ENCODE measurements at regions not wholly inside any gene's neighbourhood (a gene's known extent, or its start where the extent isn't known, plus 50 kb on each side); places are given as distances from the start of the nearest gene placed in this dataset.

DNA sequence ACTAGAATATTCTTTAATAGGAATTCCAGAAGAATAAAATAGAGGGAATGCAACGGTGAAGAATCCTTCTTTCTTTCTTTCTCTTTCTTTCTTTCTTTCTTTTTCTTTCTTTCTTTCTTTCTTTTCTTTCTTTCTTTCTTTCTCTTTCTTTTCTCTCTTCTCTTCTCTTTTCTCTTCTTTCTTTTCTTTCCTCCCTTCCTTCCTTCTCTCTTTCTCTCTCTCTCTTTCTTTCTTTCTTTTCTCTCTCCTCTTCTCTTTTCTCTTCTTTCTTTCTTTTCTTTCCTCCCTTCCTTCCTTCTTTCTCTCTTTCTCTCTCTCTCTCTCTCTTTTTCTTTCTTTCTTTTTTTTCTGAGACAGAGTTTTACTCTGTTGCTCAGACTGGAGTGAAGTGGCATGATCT lies 160.8 kb upstream of the PRICKLE1 start:
- TF ChIP-seq, protein P1, sequence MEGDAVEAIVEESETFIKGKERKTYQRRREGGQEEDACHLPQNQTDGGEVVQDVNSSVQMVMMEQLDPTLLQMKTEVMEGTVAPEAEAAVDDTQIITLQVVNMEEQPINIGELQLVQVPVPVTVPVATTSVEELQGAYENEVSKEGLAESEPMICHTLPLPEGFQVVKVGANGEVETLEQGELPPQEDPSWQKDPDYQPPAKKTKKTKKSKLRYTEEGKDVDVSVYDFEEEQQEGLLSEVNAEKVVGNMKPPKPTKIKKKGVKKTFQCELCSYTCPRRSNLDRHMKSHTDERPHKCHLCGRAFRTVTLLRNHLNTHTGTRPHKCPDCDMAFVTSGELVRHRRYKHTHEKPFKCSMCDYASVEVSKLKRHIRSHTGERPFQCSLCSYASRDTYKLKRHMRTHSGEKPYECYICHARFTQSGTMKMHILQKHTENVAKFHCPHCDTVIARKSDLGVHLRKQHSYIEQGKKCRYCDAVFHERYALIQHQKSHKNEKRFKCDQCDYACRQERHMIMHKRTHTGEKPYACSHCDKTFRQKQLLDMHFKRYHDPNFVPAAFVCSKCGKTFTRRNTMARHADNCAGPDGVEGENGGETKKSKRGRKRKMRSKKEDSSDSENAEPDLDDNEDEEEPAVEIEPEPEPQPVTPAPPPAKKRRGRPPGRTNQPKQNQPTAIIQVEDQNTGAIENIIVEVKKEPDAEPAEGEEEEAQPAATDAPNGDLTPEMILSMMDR (IDR thresholded peaks at IDR 0.05) = no peak
- no peak for TF ChIP-seq POLR2A (IDR thresholded peaks at IDR 0.05)
- Histone ChIP-seq H3K36me3 (replicated peaks in 1 of 2) (no peaks in the 10 kb centered on the region), H3K27ac (no peak overlapping the region), H3K9me3 (replicated peaks in 1 of 3) (no peaks in the 10 kb centered on the region), H3K4me3 (no peak overlapping the region), H3K4me1 (replicated peaks in 1 of 2) (no peaks in the 10 kb centered on the region), H3K27me3 (no peaks in the 10 kb centered on the region)
- 87 to 93% (median 88%) methylated on average over 1 of the region's 1 CpG for WGBS, 4 donors
- DNase-seq = no peak
- intact Hi-C loops (cut with DNase I) = no loop called here

DNA sequence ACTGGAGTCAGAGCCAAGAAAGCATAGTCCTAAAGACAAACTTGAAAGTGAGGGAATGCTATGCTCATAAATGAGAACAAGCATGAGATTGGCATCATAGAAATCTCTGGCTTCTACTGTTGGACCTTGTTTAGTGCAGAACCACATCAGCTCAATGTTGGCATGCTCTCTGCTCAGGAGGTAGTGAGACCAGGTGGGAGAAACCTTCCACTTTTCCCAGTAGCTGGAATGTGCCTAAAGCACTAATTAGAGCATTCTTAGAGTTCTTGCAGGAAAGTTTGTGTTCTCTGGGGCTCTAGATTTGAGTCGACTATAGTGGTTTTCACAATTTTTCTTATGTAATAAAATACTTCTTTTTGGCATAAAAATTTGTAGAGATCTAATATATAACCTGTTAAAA lies 159.7 kb upstream of the PRICKLE1 start:
- 84 to 88% (median 86%) methylated on average over 1 of the region's 1 CpG for WGBS, 4 donors
- DNase-seq = no peak
- H3K4me3 ChIP-seq = no peak overlapping the region
- no peak overlapping the region for H3K27ac ChIP-seq
- TF ChIP-seq POLR2A (IDR thresholded peaks at IDR 0.05) = no peak
- TF ChIP-seq, protein P1 (IDR thresholded peaks at IDR 0.05) = no peak
- H3K36me3 ChIP-seq (replicated peaks in 1 of 2) = no peaks in the 10 kb centered on the region
- H3K4me1 ChIP-seq (replicated peaks in 1 of 2) = no peaks in the 10 kb centered on the region
- no peaks in the 10 kb centered on the region for H3K27me3 ChIP-seq
- intact Hi-C loops (cut with DNase I) = no loop called here
- no peaks in the 10 kb centered on the region for H3K9me3 ChIP-seq (replicated peaks in 1 of 3)

DNA sequence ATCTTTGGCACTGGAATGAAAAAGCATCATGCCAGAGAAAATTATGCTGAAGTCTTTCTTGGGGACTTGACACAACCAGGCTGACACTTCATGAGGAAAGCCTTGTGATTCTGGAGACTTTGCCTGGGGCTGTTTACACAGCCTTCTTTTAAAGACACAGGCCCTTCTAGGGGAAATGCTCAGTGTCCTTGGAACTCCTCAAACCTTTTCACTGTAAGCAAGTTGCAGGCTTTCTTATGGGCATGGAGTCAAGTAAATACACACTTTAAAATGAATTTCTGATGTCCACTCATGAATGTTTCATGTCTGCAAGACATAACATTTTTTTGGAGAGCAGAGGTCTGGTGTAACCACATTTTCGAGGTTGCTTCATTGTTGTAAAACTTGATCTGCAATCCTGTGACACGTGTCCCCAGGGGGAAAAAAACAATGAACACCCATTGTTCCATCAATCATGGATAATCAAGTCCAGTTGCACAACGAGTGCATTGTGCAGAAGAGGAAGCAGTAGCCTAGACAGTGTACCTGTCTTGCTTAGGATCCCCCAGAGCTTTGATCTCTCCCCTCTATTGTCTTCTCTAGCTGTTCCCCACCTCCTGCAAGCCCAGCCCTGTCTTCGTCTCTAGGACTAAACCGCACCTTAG lies 155.1 kb upstream of the PRICKLE1 start:
- Histone ChIP-seq H3K4me1 (replicated peaks in 1 of 2) (no peaks in the 10 kb centered on the region), H3K36me3 (replicated peaks in 1 of 2) (no peaks in the 10 kb centered on the region), H3K4me3 (no peak overlapping the region), H3K27me3 (no peaks in the 10 kb centered on the region), H3K27ac (no peak overlapping the region), H3K9me3 (replicated peaks in 1 of 3) (no peaks in the 10 kb centered on the region)
- DNase-seq = no peak
- WGBS, 4 donors = 61 to 66% (median 65%) methylated on average over 5 of the region's 5 CpGs
- intact Hi-C loops (cut with DNase I) = no loop called here
- TF ChIP-seq POLR2A (IDR thresholded peaks at IDR 0.05) = no peak
- TF ChIP-seq, protein P1 (IDR thresholded peaks at IDR 0.05) = no peak

GRCh38 chr12:42742716-42743115 lies 153.2 kb upstream of the PRICKLE1 start:
- no peak overlapping the region for H3K27ac ChIP-seq
- intact Hi-C loops (cut with DNase I) = no loop called here

More at GRCh38 chr12:42742716-42743115, 153.2 kb upstream of the PRICKLE1 start:
- Histone ChIP-seq H3K4me3 (no peak overlapping the region), H3K36me3 (replicated peaks in 1 of 2) (no peaks in the 10 kb centered on the region), H3K9me3 (replicated peaks in 1 of 3) (no peaks in the 10 kb centered on the region), H3K27me3 (no peaks in the 10 kb centered on the region), H3K4me1 (replicated peaks in 1 of 2) (no peaks in the 10 kb centered on the region)
- TF ChIP-seq, protein P1 (IDR thresholded peaks at IDR 0.05) = no peak
- no peak for TF ChIP-seq POLR2A (IDR thresholded peaks at IDR 0.05)
- DNase-seq = no peak
- WGBS, 4 donors = 50 to 60% (median 56%) methylated on average over 5 of the region's 5 CpGs

Data from adrenal gland (tissue), 9 donors.